ENCODE measurements at regions not wholly inside any gene's neighbourhood (a gene's known extent, or its start where the extent isn't known, plus 50 kb on each side); places are given as distances from the start of the nearest gene placed in this dataset.

- TF ChIP-seq CTCF (IDR thresholded peaks at IDR 0.05) (no peak), POLR2A (IDR thresholded peaks at IDR 0.05) (no peak)
These were observed 81.3 kb upstream of the DYNAP start for GRCh38 chr18:54509793-54510192.
